ENCODE measurements at regions not wholly inside any gene's neighbourhood (a gene's known extent, or its start where the extent isn't known, plus 50 kb on each side); places are given as distances from the start of the nearest gene placed in this dataset.
"Not testable (repeated sequence)": the region's sequence is repeated elsewhere in the genome, so short reads cannot be mapped to it uniquely, and the experiment has no call there.

DNA sequence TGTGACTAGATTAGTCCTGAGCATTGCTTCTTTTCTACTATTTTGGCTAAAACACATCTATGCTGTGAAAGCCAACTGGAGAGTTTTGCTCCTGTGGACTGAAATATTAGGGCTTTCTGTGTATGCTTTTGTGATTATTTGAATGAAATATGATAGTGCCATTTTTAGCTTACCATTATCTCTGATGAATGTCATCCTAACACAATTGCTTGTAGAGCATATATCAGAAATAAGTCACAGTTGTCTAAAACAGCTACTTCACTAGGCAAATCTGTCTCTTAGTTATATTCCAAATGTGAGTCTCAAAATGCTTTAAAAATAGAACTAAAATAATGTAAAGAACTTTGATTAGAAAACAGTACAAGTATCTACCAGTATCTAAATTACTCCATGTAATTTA lies 401.4 kb upstream of the PTCHD4 start:
- no peak for DNase-seq (ENCODE audit: low read depth)

GRCh38 chr6:48511378-48511777 lies 400.4 kb upstream of the PTCHD4 start:
- DNase-seq (ENCODE audit: low read depth): no peak

DNA sequence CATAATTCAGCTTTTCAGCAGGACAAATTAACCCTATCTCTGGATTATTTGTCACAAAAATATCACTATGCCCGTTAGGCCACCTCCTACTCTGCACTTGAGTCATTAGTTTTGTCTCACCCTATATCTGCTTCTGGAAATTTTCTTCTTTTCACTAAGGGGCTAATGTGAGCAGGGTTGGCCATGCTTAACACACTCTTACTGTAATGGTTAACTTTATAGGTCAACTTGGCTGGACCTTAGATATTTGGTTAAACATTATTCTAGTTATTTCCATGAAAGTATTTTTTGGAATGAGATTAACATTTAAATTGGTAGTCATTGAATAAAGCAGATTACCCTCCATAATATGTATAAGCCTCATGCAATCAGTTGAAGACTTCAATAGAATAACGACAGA lies 394.6 kb upstream of the PTCHD4 start:
- no peak for DNase-seq (ENCODE audit: low read depth)

DNA sequence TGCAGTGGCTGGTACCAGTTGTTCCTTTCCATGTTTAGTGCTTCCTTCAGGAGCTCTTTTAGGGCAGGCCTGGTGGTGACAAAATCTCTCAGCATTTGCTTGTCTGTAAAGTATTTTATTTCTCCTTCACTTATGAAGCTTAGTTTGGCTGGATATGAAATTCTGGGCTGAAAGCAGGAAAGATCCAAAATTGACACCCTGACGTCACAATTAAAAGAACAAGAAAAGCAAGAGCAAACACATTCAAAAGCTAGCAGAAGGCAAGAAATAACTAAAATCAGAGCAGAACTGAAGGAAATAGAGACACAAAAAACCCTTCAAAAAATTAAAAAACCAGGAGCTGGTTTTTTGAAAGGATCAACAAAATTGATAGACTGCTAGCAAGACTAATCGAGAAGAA lies 382.4 kb upstream of the PTCHD4 start:
- not testable (repeated sequence) for DNase-seq (ENCODE audit: low read depth)

DNA sequence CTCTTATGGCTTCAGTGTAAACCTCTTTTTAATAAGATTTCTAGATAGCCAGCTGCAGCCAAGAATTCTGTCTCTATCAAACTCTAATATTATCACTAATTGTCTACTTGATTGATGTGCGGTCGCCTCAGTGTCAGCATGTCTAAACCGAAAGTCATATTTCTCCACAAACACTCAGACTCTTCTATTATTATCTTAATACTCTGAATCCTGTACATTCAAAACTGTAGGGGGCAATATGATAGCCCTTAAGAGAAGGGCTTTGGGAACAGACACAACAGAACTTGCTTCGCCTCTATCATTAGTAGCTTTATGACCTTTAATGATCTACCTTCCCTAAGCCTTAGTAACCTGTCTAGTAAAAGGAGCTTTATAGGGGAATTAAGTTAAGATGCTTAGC lies 379.7 kb upstream of the PTCHD4 start:
- DNase-seq (ENCODE audit: low read depth): no peak

GRCh38 chr6:48486876-48487275 lies 375.9 kb upstream of the PTCHD4 start:
- peak; percentile 5 for DNase-seq (ENCODE audit: low read depth)

DNA sequence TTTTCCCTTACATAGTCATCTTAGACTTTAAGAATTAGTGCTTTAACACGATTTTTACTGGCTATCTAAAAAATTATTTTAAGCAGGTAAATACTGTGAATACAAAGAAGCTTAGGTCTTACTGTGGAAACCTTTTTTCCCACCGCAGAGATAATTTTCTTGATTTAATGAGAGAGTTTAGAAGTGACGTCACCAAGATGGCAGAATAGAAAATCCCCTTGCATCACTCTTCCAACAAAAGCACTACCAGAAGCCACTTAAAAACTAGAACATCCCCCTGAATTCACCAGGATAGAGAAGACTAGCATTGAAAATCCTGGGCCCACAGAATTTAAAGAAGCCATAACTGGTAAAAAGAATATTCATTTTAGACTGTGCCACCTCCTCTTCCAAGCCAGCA lies 375.4 kb upstream of the PTCHD4 start:
- no peak for DNase-seq (ENCODE audit: low read depth)

- no peak for DNase-seq (ENCODE audit: low read depth)
Observed at GRCh38 chr6:48476257-48476656, 365.3 kb upstream of the PTCHD4 start.

- no peak for DNase-seq (ENCODE audit: low read depth)
Observed at GRCh38 chr6:48475275-48475674, 364.3 kb upstream of the PTCHD4 start.

DNA sequence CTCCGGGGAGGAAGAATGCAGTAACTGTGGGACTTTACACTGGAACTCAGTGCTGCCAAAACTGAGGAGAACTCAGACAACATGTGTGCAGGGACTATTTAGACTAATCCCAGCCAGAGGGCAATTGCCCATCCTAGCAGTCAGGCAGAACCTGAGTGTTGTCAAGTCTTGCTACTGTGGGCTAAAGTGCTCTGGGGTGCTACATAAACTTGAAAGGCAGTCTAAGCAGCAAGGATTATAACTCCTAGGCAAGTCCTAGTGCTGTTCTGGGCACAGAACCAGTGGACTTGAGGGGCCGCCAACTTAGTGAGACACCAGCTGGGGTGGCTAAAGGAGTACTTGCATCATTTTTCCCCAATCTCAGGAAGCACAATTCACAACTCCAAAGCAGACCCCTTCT lies 363.8 kb upstream of the PTCHD4 start:
- no peak for DNase-seq (ENCODE audit: low read depth)

- no peak for DNase-seq (ENCODE audit: low read depth)
Observed at GRCh38 chr6:48474136-48474535, 363.1 kb upstream of the PTCHD4 start.

DNA sequence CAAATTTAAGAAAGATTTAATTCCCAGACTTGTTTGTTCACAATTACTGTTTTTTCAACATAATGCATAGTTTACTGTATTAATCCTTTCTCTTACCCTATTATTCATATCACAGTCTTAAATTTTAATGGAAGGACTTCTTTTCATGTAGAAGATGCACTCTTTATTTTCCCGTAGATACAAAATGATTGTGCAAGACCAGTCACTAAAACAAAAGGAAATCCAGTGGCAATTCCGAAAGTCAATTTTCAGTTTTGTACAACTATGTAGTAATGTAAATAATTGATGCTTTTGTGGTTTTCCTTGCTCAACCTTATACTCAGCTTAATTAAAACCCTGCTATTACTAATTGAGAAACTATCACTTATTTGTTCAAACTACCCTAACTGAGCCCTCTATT lies 361.5 kb upstream of the PTCHD4 start:
- DNase-seq (ENCODE audit: low read depth): no peak

DNA sequence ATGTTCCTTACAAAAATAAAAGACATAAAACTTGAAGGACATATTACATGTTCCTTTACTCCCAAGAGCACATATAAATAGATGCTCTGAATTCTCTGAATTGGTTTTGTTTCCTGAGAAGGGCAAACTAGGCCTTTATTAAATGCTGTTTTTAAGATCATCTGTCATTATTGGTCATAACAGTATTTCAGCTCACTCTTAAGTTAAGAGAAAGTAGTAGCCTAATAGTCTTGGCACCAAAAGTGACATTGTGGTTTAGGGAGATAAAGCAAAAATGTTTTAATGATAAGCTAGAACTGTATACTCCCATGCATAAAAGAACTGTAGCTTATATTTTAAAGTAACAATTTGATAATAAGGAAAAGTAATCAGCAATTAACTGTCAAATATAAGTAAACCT lies 361.1 kb upstream of the PTCHD4 start:
- DNase-seq (ENCODE audit: low read depth): no peak

GRCh38 chr6:48471326-48471725 lies 360.3 kb upstream of the PTCHD4 start:
- no peak for DNase-seq (ENCODE audit: low read depth)

GRCh38 chr6:48449002-48449401 lies 338.0 kb upstream of the PTCHD4 start:
- DNase-seq (ENCODE audit: low read depth): no peak

DNA sequence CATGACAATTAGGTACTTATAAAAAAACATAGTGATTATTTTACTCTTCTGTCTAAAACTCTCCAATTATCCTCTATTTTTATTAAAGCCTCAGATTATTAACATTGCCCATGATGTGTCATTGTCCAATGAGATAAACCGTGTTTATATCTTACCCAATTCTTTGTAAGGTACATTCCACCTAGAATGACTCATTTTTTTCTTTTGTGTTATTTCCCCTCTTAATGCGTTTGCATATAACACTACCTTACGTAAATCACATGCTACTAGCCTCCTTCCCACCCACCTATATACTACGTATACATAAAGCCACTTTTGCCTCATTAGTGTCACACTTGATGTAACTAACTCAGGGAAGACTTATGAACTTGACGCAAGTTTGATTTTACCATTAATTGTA lies 336.3 kb upstream of the PTCHD4 start:
- no peak for DNase-seq (ENCODE audit: low read depth)

DNA sequence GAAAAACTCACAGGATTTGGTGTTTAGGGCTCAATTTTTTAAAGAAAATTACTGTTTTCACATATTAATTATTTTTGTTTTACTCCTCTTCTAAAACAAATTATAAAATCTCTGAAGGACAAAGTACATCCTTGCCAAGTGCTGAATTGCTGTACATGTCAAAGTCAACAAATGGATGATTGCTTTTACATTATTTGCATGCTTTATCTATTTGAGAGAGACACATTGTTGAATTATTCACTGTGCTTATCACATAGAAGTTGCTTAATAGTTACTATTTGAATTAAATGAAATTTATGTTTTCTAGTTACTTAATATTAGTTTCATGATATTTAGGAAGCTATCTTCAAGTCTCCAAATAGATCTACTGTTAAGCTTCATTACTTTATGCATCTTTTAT lies 318.6 kb upstream of the PTCHD4 start:
- DNase-seq (ENCODE audit: low read depth): no peak

DNA sequence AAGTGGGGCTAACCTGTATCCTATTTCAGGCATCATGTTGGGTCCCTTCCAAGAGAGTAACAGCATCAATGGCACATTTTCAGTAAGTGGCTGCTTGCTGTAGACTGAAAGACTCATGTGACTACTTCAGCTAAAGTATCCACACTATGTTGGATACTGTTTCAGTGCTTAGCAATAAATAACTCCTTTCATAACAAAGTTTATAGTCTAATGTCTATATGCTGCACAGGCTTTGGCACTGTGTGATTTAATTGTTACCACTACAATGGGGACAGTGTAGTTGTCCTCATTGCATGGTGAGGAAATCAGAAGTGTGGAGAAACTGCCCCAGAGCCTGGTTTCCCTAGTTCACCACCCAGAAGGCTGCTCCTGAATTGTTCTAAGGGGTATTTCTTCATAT lies 318.0 kb upstream of the PTCHD4 start:
- peak; percentile 2 for DNase-seq (ENCODE audit: low read depth)

GRCh38 chr6:48426636-48427035 lies 315.6 kb upstream of the PTCHD4 start:
- DNase-seq (ENCODE audit: low read depth): peak; percentile 27

DNA sequence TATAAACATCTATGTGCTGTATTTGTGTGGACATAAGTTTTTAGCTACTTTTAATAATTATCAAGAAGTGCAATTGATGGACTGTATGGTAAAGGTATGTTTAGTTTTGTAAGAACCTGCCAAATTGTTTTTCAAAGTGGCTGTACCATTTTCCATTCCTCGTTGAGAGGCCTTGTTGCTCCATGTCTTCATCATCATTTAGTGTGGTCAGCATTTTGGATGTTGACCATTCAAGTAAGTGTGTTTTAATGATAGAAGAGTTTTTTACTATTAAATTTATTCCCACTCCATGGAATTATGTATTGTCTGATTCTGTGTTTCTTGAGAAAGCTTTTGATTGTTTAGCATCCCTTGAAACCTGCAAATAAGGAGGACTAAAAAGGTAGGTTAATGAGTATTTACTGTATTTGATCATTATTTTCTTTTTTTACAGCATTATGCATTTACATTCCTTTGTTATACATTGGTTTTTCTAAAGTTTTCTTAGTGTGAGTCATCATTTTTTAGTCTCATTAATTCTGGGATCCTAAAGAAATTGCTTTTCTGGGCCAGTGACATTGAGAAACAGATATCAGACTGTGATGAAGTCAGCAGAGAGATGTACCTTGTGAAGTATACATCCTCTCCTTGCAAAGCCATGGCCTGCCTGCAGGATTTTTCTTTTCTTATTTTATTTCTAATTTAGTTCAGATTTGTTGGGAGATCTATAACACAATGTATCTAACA lies 312.8 kb upstream of the PTCHD4 start:
- DNase-seq (ENCODE audit: low read depth): no peak

- DNase-seq (ENCODE audit: low read depth): no peak
Observed at GRCh38 chr6:48419992-48420391, 309.0 kb upstream of the PTCHD4 start.

GRCh38 chr6:48417927-48418326 lies 306.9 kb upstream of the PTCHD4 start:
- no peak for DNase-seq (ENCODE audit: low read depth)

DNA sequence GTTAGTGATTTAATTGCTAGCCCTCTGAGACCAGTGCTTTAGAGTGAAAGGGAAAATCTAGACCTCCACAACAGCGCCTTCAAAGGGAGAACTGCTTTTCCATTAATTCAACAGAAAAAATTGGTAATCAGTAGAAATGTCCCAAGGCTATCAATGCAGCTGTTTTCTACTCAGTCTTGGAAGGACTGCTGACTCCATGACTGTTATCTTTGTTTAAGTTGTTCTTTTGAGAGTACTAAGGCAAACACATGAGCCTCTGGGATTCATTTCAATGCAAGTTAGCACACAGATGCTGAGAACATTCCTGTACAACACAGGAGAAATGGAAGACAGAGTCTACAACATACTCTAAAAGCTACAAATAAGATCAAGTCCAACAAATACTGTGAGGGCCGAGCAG lies 301.7 kb upstream of the PTCHD4 start:
- no peak for DNase-seq (ENCODE audit: low read depth)

DNA sequence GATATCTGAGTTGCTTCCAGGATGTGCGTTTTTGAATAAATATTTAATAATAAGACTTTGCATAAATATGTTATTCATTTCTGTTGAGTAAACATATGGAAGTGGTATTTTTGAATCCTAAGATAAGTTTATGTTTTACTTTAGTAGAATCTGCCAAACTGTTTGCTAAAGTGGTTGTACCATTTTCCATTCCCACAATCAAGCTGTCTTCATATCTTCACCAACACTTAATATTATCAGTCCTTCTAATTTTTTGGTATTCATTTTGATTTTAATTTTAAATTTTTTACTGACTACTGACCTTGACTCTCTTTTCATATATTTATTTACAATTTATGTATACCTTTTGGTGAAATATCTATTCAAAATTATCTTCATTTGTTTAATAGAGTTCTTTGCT lies 293.9 kb upstream of the PTCHD4 start:
- no peak for DNase-seq (ENCODE audit: low read depth)
